Prostate gland (tissue), 2 donors: ENCODE measurements at regions not wholly inside any gene's neighbourhood (a gene's known extent, or its start where the extent isn't known, plus 50 kb on each side); places are given as distances from the start of the nearest gene placed in this dataset.

Source experiments
- CTCF ChIP-seq, 4 experiments: fragments of 200-600 bp in 2 of 4; fragments of 450-650 bp in 2 of 4; sonication (generic) in 2 of 4; IDR thresholded peaks; 1 replicate in 3 of 4; 2 replicates in 1 of 4; pipeline ENCODE4 v1.5.1; 2016 to 2019; ENCODE audit warnings: antibody characterized with exemption in 4 of 4, mild to moderate bottlenecking in 2 of 4, moderate library complexity in 2 of 4
- POLR2AphosphoS5 ChIP-seq: sonication (generic); formaldehyde crosslinking; IDR thresholded peaks from one replicate; pipeline ENCODE4 v1.6.1; 2017; ENCODE audit warnings: antibody characterized with exemption

GRCh38 chr4:84218031-84218430, 281.1 kb downstream of the NKX6-1 start:
- TF ChIP-seq CTCF (IDR thresholded peaks at IDR 0.05) (no peak), POLR2AphosphoS5 (no peak)
